NOMO-1 treated with DMSO at 0.1 percent for 48 hours (cell line): ENCODE measurements at regions not wholly inside any gene's neighbourhood (a gene's known extent, or its start where the extent isn't known, plus 50 kb on each side); places are given as distances from the start of the nearest gene placed in this dataset.

Experiments used
- DNase-seq: peaks from one replicate; lab custom pipeline; 2025; ENCODE audit not compliant: unreplicated experiment; lab: John Stamatoyannopoulos, UW

- no peak for DNase-seq
These were observed 221.1 kb downstream of the SNX10 start for GRCh38 chr7:26512737-26513136.

- DNase-seq = no peak
These were observed 222.3 kb downstream of the SNX10 start for GRCh38 chr7:26513948-26514347.

- no peak for DNase-seq
These were observed 223.0 kb downstream of the SNX10 start for GRCh38 chr7:26514633-26515032.

- DNase-seq = no peak
These were observed 223.7 kb downstream of the SNX10 start for GRCh38 chr7:26515314-26515842.

- DNase-seq = no peak
These were observed 228.8 kb downstream of the SNX10 start for GRCh38 chr7:26520483-26520882.

- no peak for DNase-seq
These were observed 231.0 kb downstream of the SNX10 start for GRCh38 chr7:26522633-26523032.

- peak; percentile 81 for DNase-seq
These were observed 234.0 kb downstream of the SNX10 start for GRCh38 chr7:26525398-26526264.

- no peak for DNase-seq
These were observed 234.6 kb downstream of the SNX10 start for GRCh38 chr7:26526265-26526587.

GRCh38 chr7:26531926-26532325, 240.3 kb downstream of the SNX10 start:
- no peak for DNase-seq

- DNase-seq = no peak
These were observed 240.8 kb downstream of the SNX10 start for GRCh38 chr7:26532471-26532870.

GRCh38 chr7:26533217-26533616, 241.6 kb downstream of the SNX10 start:
- no peak for DNase-seq

GRCh38 chr7:26534649-26535482, 243.2 kb downstream of the SNX10 start:
- DNase-seq = no peak

GRCh38 chr7:26535483-26536007, 243.9 kb downstream of the SNX10 start:
- no peak for DNase-seq

- no peak for DNase-seq
These were observed 246.6 kb downstream of the SNX10 start for GRCh38 chr7:26538216-26538615.

GRCh38 chr7:26538689-26539088, 247.0 kb downstream of the SNX10 start:
- no peak for DNase-seq

- DNase-seq = peak; percentile 66
These were observed 251.7 kb downstream of the SNX10 start for GRCh38 chr7:26543340-26543739.

- no peak for DNase-seq
These were observed 252.3 kb downstream of the SNX10 start for GRCh38 chr7:26543951-26544350.

- no peak for DNase-seq
These were observed 254.9 kb downstream of the SNX10 start for GRCh38 chr7:26546508-26547053.

GRCh38 chr7:26547156-26547555, 255.5 kb downstream of the SNX10 start:
- DNase-seq = no peak

GRCh38 chr7:26549281-26549944, 257.8 kb downstream of the SNX10 start:
- no peak for DNase-seq

- no peak for DNase-seq
These were observed 258.8 kb downstream of the SNX10 start for GRCh38 chr7:26550492-26550891.
